Large intestine (tissue), 3 donors: ENCODE measurements at regions not wholly inside any gene's neighbourhood (a gene's known extent, or its start where the extent isn't known, plus 50 kb on each side); places are given as distances from the start of the nearest gene placed in this dataset.
"Not testable (repeated sequence)": the region's sequence is repeated elsewhere in the genome, so short reads cannot be mapped to it uniquely, and the experiment has no call there.

Experiments
- DNase-seq, 2 donors: peaks; one replicate each; pipeline versions ENCODE4 v3.0.0 to v3.0.0-alpha.2; 2013
- H3K27ac ChIP-seq: one replicate; pipeline ENCODE4 v1.5.1; 2013; ENCODE audit warnings: low read length
- H3K27me3 ChIP-seq: 2 replicates; pipeline ENCODE4 v1.6.1; 2013; ENCODE audit warnings: low read length; ENCODE audit not compliant: control insufficient read depth, insufficient read depth
- H3K36me3 ChIP-seq: 2 replicates; pipeline ENCODE4 v1.6.1; 2013; ENCODE audit warnings: low read length; ENCODE audit not compliant: control insufficient read depth, insufficient read depth
- H3K4me1 ChIP-seq: one replicate; pipeline ENCODE4 v1.6.1; 2013; ENCODE audit warnings: low read length; ENCODE audit not compliant: control insufficient read depth, insufficient read depth
- H3K4me3 ChIP-seq: one replicate; pipeline ENCODE4 v1.5.1; 2013; ENCODE audit warnings: low read length
- H3K9me3 ChIP-seq: one replicate; pipeline ENCODE4 v1.6.1; 2013; ENCODE audit warnings: mild to moderate bottlenecking, low read depth, low read length, moderate library complexity; ENCODE audit not compliant: control insufficient read depth
- WGBS: methylation state at CpG from one replicate; pipeline ENCODE4 v1.1.5; 2013; ENCODE audit warnings: low lambda C conversion rate; ENCODE audit not compliant: insufficient coverage; 5-methylcytosine and 5-hydroxymethylcytosine counted together

- Histone ChIP-seq H3K27me3 (no peaks in the 10 kb centered on the region), H3K9me3 (no peaks in the 10 kb centered on the region), H3K4me1 (no peaks in the 10 kb centered on the region), H3K27ac (no peak overlapping the region), H3K36me3 (no peaks in the 10 kb centered on the region), H3K4me3 (no peak overlapping the region)
- no CpG with 5 or more reads among the region's 2 CpGs for WGBS
- DNase-seq = no peak
Observed at GRCh38 chr13:78540058-78540457, 63.3 kb downstream of the POU4F1 start.

GRCh38 chr13:78526044-78526443 is 77.3 kb downstream of the POU4F1 start:
- H3K9me3 ChIP-seq, H3K27me3 ChIP-seq, H3K4me1 ChIP-seq, H3K36me3 ChIP-seq, H3K4me3 ChIP-seq, DNase-seq, H3K27ac ChIP-seq: not testable (repeated sequence)
- WGBS = no CpG with 5 or more reads among the region's 8 CpGs

DNA sequence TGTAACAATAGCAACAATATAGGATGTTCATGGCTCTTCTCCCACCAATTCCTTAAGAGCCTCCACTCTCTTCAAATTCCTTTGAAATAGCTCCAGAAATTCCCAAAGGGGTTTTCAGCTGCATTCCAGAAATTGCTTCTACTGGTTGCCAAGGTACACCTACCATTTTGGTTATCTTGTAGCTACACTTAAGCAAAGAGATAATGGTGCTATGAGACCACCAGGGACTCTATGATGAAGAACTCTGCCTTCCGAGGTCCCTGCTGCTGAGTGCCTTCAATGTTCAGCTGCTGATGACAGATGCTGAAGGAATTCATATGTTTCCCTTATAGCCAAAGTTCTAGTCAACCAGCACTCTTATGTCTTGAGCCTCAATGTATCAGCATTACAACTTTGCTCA is 78.4 kb downstream of the POU4F1 start:
- Histone ChIP-seq H3K4me3 (no peak overlapping the region), H3K36me3 (no peaks in the 10 kb centered on the region), H3K27ac (no peak overlapping the region), H3K9me3 (no peaks in the 10 kb centered on the region), H3K4me1 (no peaks in the 10 kb centered on the region), H3K27me3 (peaks cover 2% of the 10 kb centered on the region)
- no peak for DNase-seq
- no CpG with 5 or more reads among the region's 1 CpG for WGBS

GRCh38 chr13:78521091-78521490 is 82.3 kb downstream of the POU4F1 start:
- no peak for DNase-seq
- no peaks in the 10 kb centered on the region for H3K4me1 ChIP-seq
- no peak overlapping the region for H3K27ac ChIP-seq
- H3K4me3 ChIP-seq = no peak overlapping the region
- WGBS = 89% methylated on average over 6 of the region's 6 CpGs
- H3K27me3 ChIP-seq = peaks cover 2% of the 10 kb centered on the region
- H3K9me3 ChIP-seq = no peaks in the 10 kb centered on the region
- no peaks in the 10 kb centered on the region for H3K36me3 ChIP-seq

DNA sequence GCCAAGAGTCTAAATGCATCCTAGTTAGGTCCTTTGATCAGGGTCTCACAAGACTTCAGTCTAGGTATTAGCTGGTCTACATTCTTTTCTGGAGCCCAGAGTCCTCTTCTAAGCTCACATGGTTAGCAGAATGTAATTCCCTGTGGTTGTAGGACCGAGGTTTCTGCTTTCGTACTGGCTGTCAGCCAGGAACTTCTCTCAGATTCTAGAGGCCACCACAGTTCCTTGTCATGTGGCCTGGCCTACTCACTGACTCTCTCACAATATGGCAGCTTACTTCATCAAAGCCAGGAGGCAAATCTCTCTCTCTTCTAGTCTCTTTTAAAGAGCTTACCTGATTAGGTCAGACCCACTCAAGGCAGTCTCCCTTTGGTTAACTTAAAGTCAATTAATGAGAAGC is 82.9 kb downstream of the POU4F1 start:
- WGBS = no CpG with 5 or more reads among the region's 2 CpGs
- no peaks in the 10 kb centered on the region for H3K4me1 ChIP-seq
- H3K36me3 ChIP-seq = no peaks in the 10 kb centered on the region
- H3K9me3 ChIP-seq = no peaks in the 10 kb centered on the region
- no peak for DNase-seq
- H3K27me3 ChIP-seq = peaks cover 2% of the 10 kb centered on the region
- H3K27ac ChIP-seq = no peak overlapping the region
- H3K4me3 ChIP-seq = no peak overlapping the region

DNA sequence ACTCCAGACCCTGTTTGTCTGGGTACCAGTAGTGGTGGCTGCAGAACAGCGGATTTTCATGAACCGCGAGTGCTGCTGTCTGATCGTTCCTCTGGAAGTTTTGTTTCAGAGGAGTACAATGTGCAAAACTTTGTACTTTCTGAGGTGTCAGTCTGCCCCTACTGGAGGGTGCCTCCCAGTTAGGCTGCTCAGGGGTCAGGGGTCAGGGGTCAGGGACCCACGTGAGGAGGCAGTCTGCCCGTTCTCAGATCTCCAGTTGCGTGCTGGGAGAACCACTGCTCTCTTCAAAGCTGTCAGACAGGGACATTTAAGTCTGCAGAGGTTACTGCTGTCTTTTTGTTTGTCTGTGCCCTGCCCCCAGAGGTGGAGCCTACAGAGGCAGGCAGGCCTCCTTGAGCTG is 84.9 kb downstream of the POU4F1 start:
- H3K4me1 ChIP-seq, H3K27me3 ChIP-seq, H3K36me3 ChIP-seq, DNase-seq, H3K4me3 ChIP-seq, H3K27ac ChIP-seq, H3K9me3 ChIP-seq: not testable (repeated sequence)
- no CpG with 5 or more reads among the region's 7 CpGs for WGBS

- H3K27ac ChIP-seq = no peak overlapping the region
Observed at GRCh38 chr13:78499802-78500201, 103.5 kb downstream of the POU4F1 start.

DNA sequence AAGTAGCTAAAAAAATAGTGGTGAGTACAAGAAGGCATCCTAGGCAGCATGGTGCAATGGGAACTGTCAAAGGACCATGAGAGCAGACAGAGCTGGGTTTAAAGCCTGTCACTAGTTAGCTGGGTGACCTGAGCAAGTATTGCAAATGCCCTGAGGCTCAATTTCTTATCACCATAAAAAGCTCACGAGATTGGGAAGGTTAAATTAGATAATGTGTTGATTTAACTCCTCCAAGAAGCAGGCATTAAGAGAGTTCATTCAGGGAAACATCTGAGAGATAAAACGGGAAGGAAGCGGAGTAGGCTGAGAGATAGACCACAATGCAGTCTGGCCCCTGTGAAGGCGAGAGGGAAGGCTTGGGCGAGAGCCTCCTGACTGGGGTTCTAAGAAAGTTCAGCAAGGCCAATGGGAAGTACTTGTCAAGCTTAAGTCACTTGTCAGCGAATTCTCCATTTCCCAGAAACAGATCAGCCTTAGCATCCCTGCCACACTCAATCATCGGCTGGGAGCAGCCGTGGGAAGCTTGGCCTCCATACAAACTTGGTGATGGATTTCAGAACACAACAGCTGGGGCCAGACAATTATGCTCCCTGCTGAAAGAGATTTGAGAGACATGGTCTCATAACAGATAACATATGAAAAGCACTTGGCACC is 105.5 kb downstream of the POU4F1 start:
- WGBS = 66% methylated on average over 4 of the region's 8 CpGs
- DNase-seq = no peak

More at GRCh38 chr13:78499802-78500201, 103.5 kb downstream of the POU4F1 start:
- H3K27me3 ChIP-seq = no peaks in the 10 kb centered on the region
- no peaks in the 10 kb centered on the region for H3K4me1 ChIP-seq
- no peaks in the 10 kb centered on the region for H3K9me3 ChIP-seq
- no peaks in the 10 kb centered on the region for H3K36me3 ChIP-seq
- H3K4me3 ChIP-seq = no peak overlapping the region
- no peak for DNase-seq
- no CpG with 5 or more reads among the region's 4 CpGs for WGBS

DNA sequence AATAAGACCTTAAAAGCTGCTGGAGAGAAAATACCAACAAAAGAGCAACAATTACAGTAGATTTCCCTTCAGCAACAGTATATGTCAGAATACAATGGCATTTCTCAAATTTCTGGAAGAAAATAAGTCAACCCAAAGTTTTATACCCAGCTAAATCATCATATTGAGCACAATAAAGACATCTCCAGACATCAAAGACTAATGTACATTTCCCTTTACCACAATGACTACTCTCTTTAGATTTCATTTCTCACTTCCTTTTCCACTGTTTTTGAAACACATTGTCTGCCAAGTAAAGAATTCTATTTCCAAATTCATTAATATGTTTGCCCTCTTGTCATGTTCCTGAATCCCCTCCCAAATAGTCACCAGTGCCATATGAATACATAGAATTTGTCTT is 111.4 kb downstream of the POU4F1 start:
- H3K27ac ChIP-seq = no peak overlapping the region
- no peaks in the 10 kb centered on the region for H3K4me1 ChIP-seq
- H3K4me3 ChIP-seq = no peak overlapping the region
- no peaks in the 10 kb centered on the region for H3K9me3 ChIP-seq
- DNase-seq = no peak
- H3K27me3 ChIP-seq = no peaks in the 10 kb centered on the region
- no peaks in the 10 kb centered on the region for H3K36me3 ChIP-seq

More for the DNA sequence above, 105.5 kb downstream of the POU4F1 start:
- Histone ChIP-seq H3K4me3 (no peak overlapping the region), H3K36me3 (no peaks in the 10 kb centered on the region), H3K9me3 (no peaks in the 10 kb centered on the region), H3K27ac (no peak overlapping the region), H3K4me1 (no peaks in the 10 kb centered on the region), H3K27me3 (no peaks in the 10 kb centered on the region)

GRCh38 chr13:78490225-78490624 is 113.1 kb downstream of the POU4F1 start:
- not testable (repeated sequence) for DNase-seq, H3K27me3 ChIP-seq, H3K9me3 ChIP-seq, H3K27ac ChIP-seq, H3K36me3 ChIP-seq, H3K4me3 ChIP-seq, H3K4me1 ChIP-seq
- 87% methylated on average over 4 of the region's 7 CpGs for WGBS

- H3K4me3 ChIP-seq = no peak overlapping the region
- no peaks in the 10 kb centered on the region for H3K9me3 ChIP-seq
- DNase-seq = no peak
- no peaks in the 10 kb centered on the region for H3K4me1 ChIP-seq
- no peak overlapping the region for H3K27ac ChIP-seq
- no peaks in the 10 kb centered on the region for H3K36me3 ChIP-seq
- no peaks in the 10 kb centered on the region for H3K27me3 ChIP-seq
- WGBS = no CpG with 5 or more reads among the region's 1 CpG
Observed at GRCh38 chr13:78487707-78488106, 115.6 kb downstream of the POU4F1 start.
